22Rv1 (cell line): ENCODE measurements at regions not wholly inside any gene's neighbourhood (a gene's known extent, or its start where the extent isn't known, plus 50 kb on each side); places are given as distances from the start of the nearest gene placed in this dataset.

Experiments used
- CTCF ChIP-seq: fragments of 450-650 bp; IDR thresholded peaks from 2 replicates; pipeline ENCODE4 v1.5.1; 2017; ENCODE audit warnings: mild to moderate bottlenecking
- ZFX ChIP-seq: fragments of 450-650 bp; IDR thresholded peaks from 2 replicates; pipeline ENCODE4 v1.6.1; 2017; ENCODE audit warnings: antibody characterized with exemption, borderline replicate concordance

- TF ChIP-seq CTCF (no peak), ZFX (no peak)
Observed at GRCh38 chr2:10233131-10234012, 69.3 kb upstream of the HPCAL1 start.
